GM19452 (cell line): ENCODE measurements at regions not wholly inside any gene's neighbourhood (a gene's known extent, or its start where the extent isn't known, plus 50 kb on each side); places are given as distances from the start of the nearest gene placed in this dataset.

ENCODE experiments used
- ATAC-seq: cut with Tn5 transposase; IDR thresholded peaks from one replicate; pipeline ENCODE4 v1.9.1; 2021; ENCODE audit not compliant: unreplicated experiment

DNA sequence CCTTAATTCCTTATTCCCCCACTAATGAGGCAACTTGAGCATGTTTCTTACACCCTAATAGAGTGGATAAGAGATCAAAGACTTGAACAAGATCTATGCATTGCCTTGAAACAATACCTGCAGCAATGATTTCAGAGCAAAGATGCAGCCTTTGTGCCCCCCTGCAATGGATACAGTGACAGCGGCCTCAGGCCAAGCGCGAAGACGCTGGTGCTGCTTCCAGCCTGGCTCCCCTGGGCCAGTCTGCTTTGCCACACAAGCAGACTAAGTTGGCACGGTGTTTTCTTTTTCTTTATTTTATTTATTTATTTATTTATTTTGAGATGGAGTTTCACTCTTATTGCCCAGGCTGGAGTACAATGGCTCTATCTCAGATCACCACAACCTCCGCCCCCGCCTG, 179.8 kb upstream of the S1PR3 start:
- ATAC-seq, result no peak

DNA sequence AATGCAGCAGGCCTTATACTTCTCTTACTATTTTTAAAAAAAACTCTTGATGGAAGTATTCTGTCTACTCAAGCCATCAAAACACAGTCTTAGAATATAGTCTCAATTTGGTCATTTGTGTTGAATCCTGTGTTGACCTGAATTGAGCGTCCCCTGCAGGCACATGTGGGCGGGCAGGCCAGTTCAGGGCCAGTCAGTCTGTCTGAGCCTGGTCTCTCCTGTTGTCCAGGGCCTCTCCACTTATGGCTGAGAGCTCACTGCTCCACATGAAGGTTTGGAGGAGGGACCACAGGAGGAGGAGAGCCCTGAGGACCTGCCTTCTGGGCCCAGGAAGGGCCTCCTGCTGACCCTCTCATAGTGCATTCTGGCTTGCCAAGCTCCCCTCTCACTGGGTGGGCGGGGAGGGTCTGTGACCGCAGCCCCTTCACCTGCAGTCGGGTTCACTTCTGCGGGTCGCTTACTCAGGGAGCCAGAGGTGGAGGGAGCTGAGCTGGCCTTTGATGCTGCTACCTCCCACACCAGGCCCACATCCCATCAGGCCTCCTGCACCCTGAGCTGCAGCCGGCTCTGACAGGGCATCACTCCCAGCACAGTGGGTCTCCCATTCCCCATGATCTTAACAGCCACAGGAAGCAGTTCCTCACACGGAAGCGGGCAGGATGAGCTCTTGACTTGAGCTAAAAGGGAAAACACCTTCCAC, 178.2 kb upstream of the S1PR3 start:
- no peak for ATAC-seq

DNA sequence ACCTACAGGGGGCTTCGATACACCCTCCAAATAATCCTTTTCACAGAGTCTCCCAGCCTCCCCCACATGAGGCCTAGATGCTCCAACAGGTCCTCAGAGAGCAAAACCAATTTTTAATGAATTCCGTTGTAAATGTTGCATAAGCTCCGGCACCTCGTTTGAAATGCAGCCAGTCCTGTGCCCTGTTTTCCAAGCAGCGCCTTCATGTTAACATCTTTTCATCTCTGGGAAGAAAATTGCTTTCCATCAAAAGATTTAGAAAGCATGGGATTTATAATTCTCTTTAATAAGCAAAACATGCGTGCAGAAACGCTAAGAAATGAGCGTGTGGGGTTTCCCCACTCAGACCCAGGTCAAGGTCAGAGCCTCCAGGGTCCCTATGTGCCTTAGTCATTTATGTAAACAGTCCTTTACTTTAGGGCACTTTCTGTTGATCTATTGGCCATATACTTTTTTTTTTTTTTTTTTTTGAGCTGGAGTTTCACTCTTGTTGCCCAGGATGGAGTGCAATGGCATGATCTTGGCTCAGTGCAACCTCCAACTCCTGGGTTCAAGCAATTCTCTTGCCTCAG, 177.5 kb upstream of the S1PR3 start:
- no peak for ATAC-seq

DNA sequence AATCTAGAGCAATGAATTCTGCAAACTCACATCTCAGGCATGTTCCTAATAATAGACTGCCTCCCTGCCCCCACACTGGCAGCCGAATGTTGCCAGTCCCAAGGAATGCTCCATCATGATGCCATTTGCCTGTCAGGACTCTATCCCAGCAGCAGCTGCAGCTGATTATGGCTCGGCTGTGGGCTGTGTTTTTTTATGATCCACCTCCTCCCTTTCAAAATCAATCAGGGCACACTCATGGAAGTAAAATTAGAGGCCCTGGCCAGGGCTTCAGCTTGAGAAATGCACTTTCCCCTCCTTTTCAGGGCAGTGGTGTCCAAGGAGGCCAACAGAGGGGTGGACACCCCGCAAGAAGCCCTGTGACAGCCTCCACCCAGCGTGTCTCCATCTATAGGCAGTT, 176.7 kb upstream of the S1PR3 start:
- no peak for ATAC-seq

DNA sequence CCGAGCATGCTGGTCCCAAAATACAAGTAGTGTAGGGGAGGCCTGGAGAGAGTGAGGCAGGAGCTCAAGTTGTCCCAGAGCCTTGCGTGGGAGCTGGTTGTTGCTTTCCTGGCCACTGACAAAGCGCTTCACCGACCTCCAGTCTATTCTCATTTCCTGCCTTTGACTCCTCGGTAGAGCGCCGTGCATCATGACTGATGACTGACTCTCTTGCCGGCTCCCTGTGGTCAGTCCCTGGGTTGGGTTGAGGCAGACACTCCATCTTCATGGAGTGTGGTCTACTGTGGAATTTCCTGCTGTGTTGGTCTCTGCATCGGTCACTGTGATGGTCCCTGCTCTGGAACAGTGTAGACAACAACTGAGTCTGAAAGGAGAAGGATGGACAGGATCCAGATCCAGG, 175.1 kb upstream of the S1PR3 start:
- ATAC-seq, result no peak

DNA sequence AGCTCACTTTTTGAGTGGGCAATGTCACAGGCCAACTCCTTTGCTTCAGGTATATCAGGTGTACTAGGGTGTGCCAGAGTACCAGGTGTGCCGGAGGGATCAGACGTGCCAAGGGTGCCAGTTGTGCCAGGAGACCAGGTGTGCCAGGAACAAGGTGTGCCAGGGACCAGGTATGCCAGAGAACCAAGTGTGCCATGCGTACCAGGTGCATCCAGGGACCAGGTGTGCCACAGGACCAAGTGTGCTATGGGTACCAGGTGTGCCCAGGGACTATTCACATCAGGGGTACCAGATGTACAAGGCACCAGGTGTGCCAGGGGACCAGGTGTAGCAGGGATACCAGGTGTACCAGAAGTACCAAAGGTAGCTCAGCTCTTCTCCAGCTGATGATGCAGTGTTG, 174.7 kb upstream of the S1PR3 start:
- ATAC-seq, result no peak

DNA sequence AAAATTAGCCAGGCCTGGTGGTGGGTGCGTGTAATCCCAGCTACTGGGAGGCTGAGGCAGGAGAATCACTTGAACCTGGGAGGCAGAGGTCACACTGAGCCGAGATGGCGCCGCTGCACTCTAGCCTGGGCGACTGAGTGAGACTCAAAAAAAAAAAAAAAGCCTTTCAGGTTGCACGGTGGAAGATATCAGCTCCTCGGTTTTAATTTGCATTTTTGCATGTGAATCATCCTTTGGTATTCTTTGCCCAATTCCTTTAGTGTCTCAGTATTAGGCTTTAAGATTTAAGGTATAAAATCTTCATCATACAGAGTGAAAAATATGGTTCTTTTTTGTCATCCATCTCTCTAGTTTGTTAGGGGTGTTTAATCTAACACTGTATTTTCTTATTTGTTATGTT, 173.6 kb upstream of the S1PR3 start:
- ATAC-seq, result no peak

DNA sequence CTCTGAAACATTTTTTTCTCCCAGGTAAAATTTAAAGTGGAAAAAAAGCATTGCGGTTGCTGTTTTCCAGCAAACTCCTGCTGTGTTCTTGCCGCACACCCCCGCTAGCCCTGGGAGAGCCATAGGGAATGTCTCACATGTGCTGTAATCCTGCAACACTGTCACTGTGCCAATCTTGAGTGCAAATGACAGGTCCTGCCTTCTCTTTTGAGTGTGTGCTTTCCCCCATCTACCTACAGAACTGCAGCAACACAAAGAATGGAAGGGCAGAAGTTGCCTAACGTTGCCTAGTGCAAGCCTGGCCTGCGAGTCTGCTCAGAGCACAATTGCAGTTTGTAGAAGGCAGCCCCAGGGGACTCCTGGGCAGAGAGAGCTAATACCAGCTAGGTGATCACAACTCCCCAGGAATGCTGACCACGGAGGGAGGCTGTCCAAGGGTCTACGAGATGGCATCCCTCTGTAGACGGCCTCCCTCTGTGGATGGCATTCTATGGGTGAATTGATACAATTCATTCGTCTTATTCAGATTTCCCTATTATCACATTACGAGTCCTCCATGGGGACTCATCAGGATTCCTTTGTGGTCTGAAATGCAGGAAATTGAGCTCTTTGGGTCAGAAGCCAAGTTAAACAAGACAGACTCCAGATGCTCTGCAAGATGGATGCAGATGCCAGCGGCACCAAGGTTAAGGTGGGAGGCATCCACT, 172.6 kb upstream of the S1PR3 start:
- no peak for ATAC-seq

DNA sequence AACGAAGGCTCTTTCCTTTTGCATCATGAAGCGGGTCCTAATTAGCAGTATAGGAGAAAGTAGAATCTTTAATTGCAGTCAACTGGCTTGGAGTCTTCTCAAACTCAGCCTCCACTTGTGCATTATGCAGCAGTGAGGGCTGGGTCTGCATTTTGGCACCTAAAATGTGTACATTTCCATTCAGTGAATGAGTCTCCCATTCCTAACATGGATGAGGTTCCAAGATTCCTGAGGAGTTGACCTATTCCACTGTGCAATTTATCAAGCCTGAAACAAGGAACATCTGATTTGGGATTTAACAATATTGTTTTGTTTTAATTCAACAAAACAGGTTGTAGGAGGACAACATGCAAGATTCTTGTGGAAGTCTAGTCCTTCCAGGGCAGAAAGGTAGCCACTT, 171.8 kb upstream of the S1PR3 start:
- no peak for ATAC-seq

DNA sequence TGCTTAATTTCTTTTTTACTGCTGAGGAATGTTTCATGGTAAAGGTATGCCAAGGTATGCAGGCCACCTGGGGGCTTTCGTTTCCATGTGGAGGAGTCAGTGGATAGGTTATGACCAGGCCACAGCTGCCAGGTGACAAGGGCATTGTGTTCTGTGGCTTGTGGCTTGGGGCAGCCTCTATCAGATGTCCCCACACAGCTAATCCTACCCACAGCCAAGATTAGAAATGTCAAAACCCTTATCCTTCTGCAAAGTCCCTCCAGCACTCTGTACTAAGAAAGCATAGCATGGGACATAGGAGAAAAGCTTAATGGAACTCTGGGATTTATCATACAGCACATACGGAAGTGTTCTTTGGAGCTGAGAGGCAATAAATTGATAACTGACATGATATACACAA, 171.2 kb upstream of the S1PR3 start:
- no peak for ATAC-seq

DNA sequence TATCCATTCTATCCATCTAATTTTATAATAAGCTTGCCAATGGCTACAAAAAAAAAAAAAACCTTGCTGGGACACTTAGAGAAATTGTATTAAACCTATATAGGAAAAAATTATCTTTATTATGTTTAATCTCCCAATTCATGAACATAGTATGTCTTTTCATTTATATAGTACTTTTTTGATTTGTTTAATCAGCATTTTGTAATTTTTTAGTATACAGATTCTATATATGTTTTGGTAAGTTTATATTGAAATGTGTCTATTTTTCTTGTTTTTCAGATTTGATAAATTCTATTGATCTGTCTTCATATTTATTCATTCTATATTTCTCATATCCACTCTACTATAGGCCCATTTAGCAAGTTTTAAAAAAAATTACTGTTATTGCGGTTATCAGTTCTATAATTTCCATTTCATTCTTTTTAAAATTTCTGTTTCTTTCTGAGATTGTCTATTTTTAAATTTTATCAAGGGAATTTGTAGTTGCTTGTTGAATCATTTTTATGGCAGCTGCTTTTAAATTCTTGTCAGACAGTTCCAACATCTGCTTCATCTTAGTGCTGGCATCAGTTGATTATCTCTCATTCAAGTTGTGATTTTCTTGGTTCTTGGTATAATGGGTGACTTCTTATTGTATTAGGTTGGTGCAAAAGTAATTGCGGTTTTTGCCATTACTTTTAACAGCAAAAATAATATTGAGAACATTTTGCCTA, 170.1 kb upstream of the S1PR3 start:
- ATAC-seq, result no peak

DNA sequence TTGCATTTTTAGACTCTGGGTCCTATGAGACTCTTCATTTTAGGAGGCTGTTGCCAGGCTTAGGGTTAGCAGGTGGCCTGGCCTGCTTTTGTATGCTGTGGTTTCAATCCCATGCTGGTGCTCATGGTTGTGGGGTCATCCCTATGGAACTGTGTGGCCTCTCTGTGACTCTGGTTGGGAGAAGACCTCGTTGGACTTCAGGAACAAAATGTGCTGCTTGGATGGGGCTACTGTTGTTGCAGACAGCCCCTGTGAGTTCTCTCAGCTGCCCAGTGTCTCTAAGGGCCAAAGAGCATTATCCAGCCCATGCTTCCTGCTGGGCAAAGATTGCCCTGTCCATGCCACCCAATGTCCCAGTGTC, 169.5 kb upstream of the S1PR3 start:
- no peak for ATAC-seq

DNA sequence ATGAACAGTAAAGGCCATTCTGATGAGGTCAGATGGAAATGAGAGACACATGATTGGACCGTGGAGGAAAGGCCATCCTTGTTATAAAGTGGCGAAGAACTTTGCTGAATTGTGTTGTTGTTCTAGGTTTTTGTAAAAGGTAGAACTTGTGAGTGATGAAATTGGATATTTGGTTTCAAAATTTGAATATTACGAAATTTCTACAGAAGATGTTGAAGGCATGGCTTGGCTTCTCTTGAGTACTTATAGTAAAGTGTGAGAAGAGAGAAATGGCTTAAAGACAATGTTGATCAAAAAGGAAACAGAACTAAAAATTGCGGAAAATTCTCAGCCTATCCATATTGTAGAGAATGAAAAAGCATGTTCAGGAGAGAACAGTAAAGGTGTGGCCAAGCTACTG, 166.6 kb upstream of the S1PR3 start:
- ATAC-seq, result no peak

DNA sequence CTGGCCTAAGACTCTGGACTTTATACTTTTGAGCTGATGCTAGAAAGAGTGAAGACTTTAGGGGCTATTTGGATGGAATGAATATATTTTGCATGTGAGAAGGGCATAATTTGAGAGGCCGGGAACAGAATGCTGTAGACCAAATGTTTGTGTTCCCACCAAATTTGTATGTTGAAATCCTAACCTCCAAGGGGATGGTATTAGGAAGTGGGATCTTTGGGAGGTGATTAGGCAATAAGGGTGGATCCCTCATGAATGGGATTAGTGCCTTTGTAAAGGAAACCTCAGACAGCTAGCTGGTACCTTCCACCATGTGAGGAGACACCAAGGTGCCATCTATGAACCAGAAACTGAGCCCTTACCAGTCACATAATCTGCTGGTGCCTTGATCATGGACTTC, 165.1 kb upstream of the S1PR3 start:
- no peak for ATAC-seq

DNA sequence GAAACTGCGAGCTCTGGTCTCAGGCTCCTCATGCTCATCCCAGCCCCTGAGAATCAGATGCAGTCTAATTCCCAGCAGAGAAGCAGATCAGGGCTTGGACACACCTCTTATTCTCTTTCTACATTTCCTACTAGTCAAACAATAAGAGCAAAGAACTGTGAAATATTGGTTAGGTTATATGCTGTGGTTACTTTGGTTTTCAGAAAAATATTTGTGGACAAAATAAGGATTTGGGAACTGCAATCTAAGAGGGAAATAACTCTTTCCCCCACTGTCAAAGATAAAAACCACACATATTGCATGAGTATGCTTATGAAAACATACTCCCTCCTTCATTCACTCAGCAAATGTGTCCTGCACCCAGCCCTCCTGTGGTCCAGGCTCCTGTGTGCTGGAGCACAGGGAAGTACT, 164.5 kb upstream of the S1PR3 start:
- ATAC-seq, result no peak

DNA sequence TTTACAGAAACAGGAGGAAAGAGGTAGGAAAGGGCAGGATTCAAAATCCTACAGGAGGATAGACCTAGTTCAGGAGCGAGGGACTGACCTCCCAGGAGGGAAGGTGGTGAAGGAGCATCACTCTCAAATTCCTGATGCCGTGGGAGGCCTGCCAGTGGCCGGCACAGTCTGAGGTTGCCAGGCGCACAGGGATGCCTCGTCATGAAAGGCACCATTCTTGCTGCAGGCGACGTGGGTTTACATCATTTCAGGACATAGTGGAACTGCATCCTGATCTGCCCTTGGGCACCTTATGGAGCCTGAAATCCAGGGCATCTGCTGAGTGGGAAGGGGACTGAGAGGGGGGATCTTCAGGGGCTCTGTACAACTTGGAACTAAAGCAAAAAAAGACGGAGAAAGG, 163.2 kb upstream of the S1PR3 start:
- no peak for ATAC-seq

DNA sequence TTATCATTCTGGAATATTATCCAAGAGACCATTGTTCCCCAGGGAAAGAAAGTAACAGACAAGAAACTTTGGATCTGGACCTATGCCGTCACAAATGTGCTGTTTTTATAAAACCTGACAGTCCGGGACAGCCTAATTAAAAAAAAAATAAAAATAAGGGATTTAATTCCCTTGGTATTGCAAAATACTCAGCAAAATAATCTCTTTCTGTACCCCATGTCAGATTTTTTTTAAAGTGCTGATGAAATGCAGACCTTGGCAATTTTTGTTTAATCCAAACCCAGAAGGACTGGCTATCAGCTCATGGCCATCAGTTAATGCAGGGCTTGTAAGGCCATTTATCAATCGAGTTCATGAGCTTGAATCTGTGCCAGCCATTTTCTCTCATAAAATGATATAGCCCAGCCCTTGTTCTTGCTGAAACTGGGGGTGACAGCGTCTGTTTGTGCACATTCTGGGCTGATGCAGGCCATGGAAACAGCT, 162.7 kb upstream of the S1PR3 start:
- no peak for ATAC-seq

DNA sequence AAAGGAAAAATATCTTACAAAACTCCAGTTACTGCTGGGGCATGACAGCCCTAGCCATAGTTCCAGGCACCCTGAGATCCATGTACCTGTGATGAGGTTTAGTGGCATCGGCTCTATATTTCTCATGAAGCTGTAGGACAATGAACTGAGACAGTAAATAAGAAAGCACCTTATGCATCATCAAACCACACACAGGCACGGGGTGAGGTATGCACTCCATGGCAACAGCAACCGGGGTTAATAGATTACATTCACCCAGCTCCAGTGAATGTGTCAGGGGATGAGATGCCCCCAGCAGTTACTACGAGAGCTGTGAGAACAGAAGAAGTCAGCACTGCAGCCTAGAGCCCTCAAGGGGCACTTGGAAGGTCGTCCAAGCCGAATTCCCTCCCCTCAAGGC, 162.0 kb upstream of the S1PR3 start:
- ATAC-seq, result peak; percentile 87

DNA sequence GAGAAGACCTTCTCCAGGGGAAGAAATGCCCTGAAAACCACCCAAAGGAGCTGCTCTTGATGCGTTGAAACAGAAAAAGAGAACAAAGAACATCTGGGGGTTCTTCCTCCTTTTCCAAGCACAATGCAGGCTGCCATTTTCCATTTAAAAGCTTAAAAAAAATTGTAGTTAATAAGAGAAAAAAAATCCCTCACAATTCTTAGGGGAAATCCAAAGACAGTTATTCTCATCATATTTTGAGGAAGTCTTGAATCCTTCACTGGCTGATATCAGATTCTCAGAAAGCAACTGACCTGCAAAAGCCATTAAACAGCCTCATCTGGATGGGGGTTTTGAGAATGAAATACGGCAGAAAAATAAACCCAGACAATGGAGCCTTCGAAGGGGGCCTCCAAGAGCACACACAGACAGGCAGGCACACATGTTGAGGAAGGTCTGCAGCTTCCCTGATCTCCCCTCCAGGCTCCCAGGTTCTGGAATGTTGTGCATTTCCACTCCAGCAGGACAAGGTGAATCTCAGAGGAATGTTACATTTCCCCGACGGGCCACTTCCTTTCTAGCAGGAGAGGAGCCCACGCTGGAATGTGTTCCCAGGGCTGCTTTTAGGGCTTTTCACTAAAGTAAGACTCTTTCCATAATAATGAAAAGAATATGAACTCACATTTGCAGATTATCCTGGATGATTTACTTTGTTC, 159.4 kb upstream of the S1PR3 start:
- ATAC-seq, result no peak

DNA sequence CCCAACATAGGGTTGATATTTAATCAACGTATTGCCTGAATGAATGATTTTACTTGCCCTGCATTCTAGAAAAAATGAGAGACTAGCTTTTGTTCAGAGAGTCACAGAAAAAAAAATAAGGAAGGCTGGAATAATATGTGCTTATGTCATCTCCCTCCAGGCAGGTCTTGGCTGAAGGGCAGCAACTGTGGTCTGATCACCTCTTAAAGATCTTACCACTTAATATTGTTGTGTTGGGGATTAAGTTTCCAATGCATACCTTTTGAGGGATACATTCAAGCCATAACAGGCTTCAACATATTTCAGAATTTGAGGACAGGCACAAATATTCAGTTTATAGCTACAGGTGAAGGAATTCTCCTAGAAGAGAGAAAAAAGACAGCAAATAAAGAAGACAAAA, 157.3 kb upstream of the S1PR3 start:
- ATAC-seq, result no peak

DNA sequence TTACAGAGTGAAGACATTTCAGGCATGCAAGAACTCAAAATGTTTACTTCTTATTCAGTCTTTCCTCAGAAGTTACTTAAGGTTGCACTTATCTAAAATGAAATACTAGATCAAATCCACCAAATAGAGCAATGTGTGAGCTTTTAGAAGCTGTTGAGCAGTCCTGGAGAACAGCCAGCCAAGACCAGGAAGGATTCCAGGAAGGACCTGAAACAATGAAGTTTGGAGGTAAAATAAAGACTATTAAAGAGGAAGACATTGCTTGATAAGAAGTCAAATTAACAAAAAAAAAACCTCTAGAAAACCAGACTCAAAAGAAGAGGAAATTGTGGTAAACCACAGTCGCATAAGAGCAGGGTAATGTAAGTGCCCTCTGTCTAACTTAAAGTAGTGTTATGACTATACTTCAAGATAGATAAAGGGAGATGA, 156.2 kb upstream of the S1PR3 start:
- ATAC-seq, result peak; percentile 87
